Ammon's horn (tissue), 1 donor: ENCODE measurements at regions not wholly inside any gene's neighbourhood (a gene's known extent, or its start where the extent isn't known, plus 50 kb on each side); places are given as distances from the start of the nearest gene placed in this dataset.
"Not testable (repeated sequence)": the region's sequence is repeated elsewhere in the genome, so short reads cannot be mapped to it uniquely, and the experiment has no call there.

ENCODE experiments used
- DNase-seq: peaks from one replicate; pipeline ENCODE4 v3.0.0-alpha.2; 2016; ENCODE audit warnings: low spot score

GRCh38 chr5:119694284-119694683 is 64.9 kb downstream of the FAM170A start:
- no peak for DNase-seq

- DNase-seq, result no peak
Observed at GRCh38 chr5:119706049-119706448, 76.7 kb downstream of the FAM170A start.

- DNase-seq, result no peak
Observed at GRCh38 chr5:119708076-119708790, 78.9 kb downstream of the FAM170A start.

- DNase-seq, result no peak
Observed at GRCh38 chr5:119721775-119722174, 92.4 kb downstream of the FAM170A start.

- DNase-seq, result not testable (repeated sequence)
Observed at GRCh38 chr5:119725291-119725690, 95.9 kb downstream of the FAM170A start.

- no peak for DNase-seq
Observed at GRCh38 chr5:119726544-119726943, 97.2 kb downstream of the FAM170A start.

GRCh38 chr5:119740225-119740624 is 110.9 kb downstream of the FAM170A start:
- no peak for DNase-seq

GRCh38 chr5:119741691-119742090 is 112.3 kb downstream of the FAM170A start:
- peak; percentile 5 for DNase-seq

GRCh38 chr5:119742311-119742710 is 113.0 kb downstream of the FAM170A start:
- DNase-seq, result no peak

- DNase-seq, result peak; percentile 46
Observed at GRCh38 chr5:119743927-119744326, 114.6 kb downstream of the FAM170A start.

- no peak for DNase-seq
Observed at GRCh38 chr5:119745976-119746375, 116.6 kb downstream of the FAM170A start.

GRCh38 chr5:119746984-119747383 is 117.6 kb downstream of the FAM170A start:
- no peak for DNase-seq

GRCh38 chr5:119750887-119751733 is 121.8 kb downstream of the FAM170A start:
- DNase-seq, result peak; percentile 6

GRCh38 chr5:119751734-119752094 is 122.4 kb downstream of the FAM170A start:
- no peak for DNase-seq

- DNase-seq, result no peak
Observed at GRCh38 chr5:119752921-119753886, 123.8 kb downstream of the FAM170A start.

GRCh38 chr5:119754825-119755224 is 125.5 kb downstream of the FAM170A start:
- DNase-seq, result not testable (repeated sequence)

GRCh38 chr5:119757276-119757675 is 127.9 kb downstream of the FAM170A start:
- DNase-seq, result no peak

GRCh38 chr5:119769695-119770693 is 140.6 kb downstream of the FAM170A start:
- not testable (repeated sequence) for DNase-seq

- DNase-seq, result not testable (repeated sequence)
Observed at GRCh38 chr5:119780145-119780544, 150.8 kb downstream of the FAM170A start.

- no peak for DNase-seq
Observed at GRCh38 chr5:119785057-119785456, 155.7 kb downstream of the FAM170A start.
